WTC11 (cell line): ENCODE measurements at regions not wholly inside any gene's neighbourhood (a gene's known extent, or its start where the extent isn't known, plus 50 kb on each side); places are given as distances from the start of the nearest gene placed in this dataset.

Source experiments
- ATAC-seq: fragments of 200-7000 bp; cut with Tn5 transposase; 2 replicates; pipeline ENCODE4 v1.10.0; 2021; ENCODE audit warnings: mild to moderate bottlenecking, moderate library complexity
- CTCF ChIA-PET: fragments of 300-600 bp; sonication (Branson Sonifier 250); formaldehyde crosslinking; loops from one replicate; lab custom pipeline; 2021; ENCODE audit warnings: antibody characterized with exemption; lab: Charles Lee
- POLR2A ChIA-PET: fragments of 350-600 bp; sonication (Branson Sonifier 250); formaldehyde crosslinking; loops from one replicate; lab custom pipeline; 2021; ENCODE audit warnings: antibody characterized with exemption; lab: Charles Lee
- DNase-seq: peaks from one replicate; pipeline ENCODE4 v3.0.0; 2021; ENCODE audit warnings: low spot score
- H3K27ac Mint-ChIP-seq: 2 replicates; pipeline ENCODE4 v1.8.0; 2021; ENCODE audit warnings: mixed read lengths
- H3K27me3 Mint-ChIP-seq: 2 replicates; pipeline ENCODE4 v1.8.0; 2021; ENCODE audit warnings: low read depth, mild to moderate bottlenecking, moderate library complexity, mixed read lengths
- H3K36me3 Mint-ChIP-seq: 2 replicates; pipeline ENCODE4 v1.8.0; 2021; ENCODE audit warnings: mixed read lengths
- H3K4me1 Mint-ChIP-seq: 2 replicates; pipeline ENCODE4 v1.8.0; 2022; ENCODE audit warnings: mixed read lengths
- H3K4me3 Mint-ChIP-seq: 2 replicates; pipeline ENCODE4 v1.8.0; 2021; ENCODE audit warnings: mild to moderate bottlenecking, moderate library complexity, mixed read lengths
- H3K9me3 Mint-ChIP-seq: 2 replicates; pipeline ENCODE4 v1.8.0; 2021; ENCODE audit warnings: mixed read lengths
- CREM ChIP-seq: sonication (generic); formaldehyde crosslinking; IDR thresholded peaks from 2 replicates; pipeline ENCODE4 v1.8.1; 2022; ENCODE audit warnings: mild to moderate bottlenecking, missing genetic modification reagents, moderate library complexity
- ELF4 ChIP-seq: sonication (generic); formaldehyde crosslinking; IDR thresholded peaks from 2 replicates; pipeline ENCODE4 v1.8.1; 2022; ENCODE audit warnings: low read depth, mild to moderate bottlenecking, moderate library complexity, missing genetic modification reagents
- ESRRA ChIP-seq: sonication (generic); formaldehyde crosslinking; IDR thresholded peaks from 2 replicates; pipeline ENCODE4 v1.8.1; 2022; ENCODE audit warnings: mild to moderate bottlenecking, missing genetic modification reagents, borderline replicate concordance
- FOXP1 ChIP-seq: sonication (generic); formaldehyde crosslinking; IDR thresholded peaks from 2 replicates; pipeline ENCODE4 v1.8.0; 2022; ENCODE audit warnings: missing genetic modification reagents, mild to moderate bottlenecking, moderate library complexity, borderline replicate concordance
- HMGA2 ChIP-seq: fragments of 250-450 bp; sonication (Bioruptor Pico); IDR thresholded peaks from 2 replicates; pipeline ENCODE4 v1.4.0; 2021; ENCODE audit warnings: mild to moderate bottlenecking, moderate library complexity
- MYBL2 ChIP-seq: sonication (generic); formaldehyde crosslinking; IDR thresholded peaks from 2 replicates; pipeline ENCODE4 v1.8.1; 2023; ENCODE audit warnings: mild to moderate bottlenecking, moderate library complexity, missing genetic modification reagents
- NR2C2 ChIP-seq: sonication (generic); formaldehyde crosslinking; IDR thresholded peaks from 2 replicates; pipeline ENCODE4 v1.8.0; 2022; ENCODE audit warnings: mild to moderate bottlenecking, missing genetic modification reagents
- PRRX2 ChIP-seq: fragments of 250-450 bp; sonication (Bioruptor Pico); IDR thresholded peaks from 2 replicates; pipeline ENCODE4 v1.8.0; 2021; ENCODE audit warnings: mild to moderate bottlenecking
- SOX15 ChIP-seq: fragments of 250-450 bp; sonication (Bioruptor Pico); IDR thresholded peaks from 2 replicates; pipeline ENCODE4 v1.9.0; 2021; ENCODE audit warnings: mild to moderate bottlenecking
- TEAD1 ChIP-seq: sonication (generic); formaldehyde crosslinking; IDR thresholded peaks from 2 replicates; pipeline ENCODE4 v1.8.0; 2022; ENCODE audit warnings: mild to moderate bottlenecking, missing genetic modification reagents
- TEAD4 ChIP-seq: sonication (generic); formaldehyde crosslinking; IDR thresholded peaks from 2 replicates; pipeline ENCODE4 v1.8.0; 2022; ENCODE audit warnings: mild to moderate bottlenecking, missing genetic modification reagents
- ZBTB21 ChIP-seq: sonication (generic); formaldehyde crosslinking; IDR thresholded peaks from 2 replicates; pipeline ENCODE4 v1.8.1; 2023; ENCODE audit warnings: mild to moderate bottlenecking, missing genetic modification reagents, borderline replicate concordance
- ZNF317 ChIP-seq: sonication (generic); formaldehyde crosslinking; IDR thresholded peaks from 2 replicates; pipeline ENCODE4 v1.8.1; 2023; ENCODE audit warnings: low read depth, mild to moderate bottlenecking, moderate library complexity, missing genetic modification reagents, borderline replicate concordance
- TF ChIP-seq, protein P1 (sequence below): sonication (generic); formaldehyde crosslinking; IDR thresholded peaks from 2 replicates; pipeline ENCODE4 v1.8.1; 2022; ENCODE audit warnings: low read depth, mild to moderate bottlenecking, moderate library complexity, missing genetic modification reagents, borderline replicate concordance
- TF ChIP-seq, protein P2 (sequence below): sonication (generic); formaldehyde crosslinking; IDR thresholded peaks from 2 replicates; pipeline ENCODE4 v1.8.0; 2022; ENCODE audit warnings: missing genetic modification reagents
- TF ChIP-seq, protein P3 (sequence below): sonication (generic); formaldehyde crosslinking; IDR thresholded peaks from 2 replicates; pipeline ENCODE4 v1.8.0; 2023; ENCODE audit warnings: mild to moderate bottlenecking, missing genetic modification reagents
- TF ChIP-seq, protein P4 (sequence below): sonication (generic); formaldehyde crosslinking; IDR thresholded peaks from 2 replicates; pipeline ENCODE4 v1.8.1; 2022; ENCODE audit warnings: missing genetic modification reagents, borderline replicate concordance
- TF ChIP-seq, protein P5 (sequence below): sonication (generic); formaldehyde crosslinking; IDR thresholded peaks from 2 replicates; pipeline ENCODE4 v1.8.1; 2023; ENCODE audit warnings: mild to moderate bottlenecking, missing genetic modification reagents, moderate library complexity
- TF ChIP-seq, protein P6 (sequence below): sonication (generic); formaldehyde crosslinking; IDR thresholded peaks from 2 replicates; pipeline ENCODE4 v1.8.0; 2023; ENCODE audit warnings: missing genetic modification reagents, mild to moderate bottlenecking, borderline replicate concordance

DNA sequence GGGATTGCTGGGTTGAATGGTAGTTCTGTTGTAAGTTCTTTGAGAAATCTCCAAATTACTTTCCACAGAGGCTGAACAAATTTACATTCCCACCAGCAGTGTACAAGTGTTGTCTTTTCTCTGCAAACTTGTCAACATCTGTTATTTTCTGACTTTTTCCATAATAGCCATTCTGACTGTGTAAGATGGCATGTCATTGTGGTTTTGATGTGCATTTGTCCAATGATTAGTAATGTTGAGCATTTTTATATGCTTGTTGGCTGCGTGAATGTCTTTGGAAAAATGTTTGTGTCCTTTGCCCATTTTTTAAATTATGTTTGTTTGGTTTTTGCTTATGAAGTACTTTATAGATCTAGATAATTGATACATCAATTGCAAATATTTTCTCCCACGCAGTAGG lies 1025.0 kb downstream of the JRKL start (continued):
- TF ChIP-seq, protein P1, sequence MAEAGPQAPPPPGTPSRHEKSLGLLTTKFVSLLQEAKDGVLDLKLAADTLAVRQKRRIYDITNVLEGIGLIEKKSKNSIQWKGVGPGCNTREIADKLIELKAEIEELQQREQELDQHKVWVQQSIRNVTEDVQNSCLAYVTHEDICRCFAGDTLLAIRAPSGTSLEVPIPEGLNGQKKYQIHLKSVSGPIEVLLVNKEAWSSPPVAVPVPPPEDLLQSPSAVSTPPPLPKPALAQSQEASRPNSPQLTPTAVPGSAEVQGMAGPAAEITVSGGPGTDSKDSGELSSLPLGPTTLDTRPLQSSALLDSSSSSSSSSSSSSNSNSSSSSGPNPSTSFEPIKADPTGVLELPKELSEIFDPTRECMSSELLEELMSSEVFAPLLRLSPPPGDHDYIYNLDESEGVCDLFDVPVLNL = no peak
- TF ChIP-seq, protein P2, sequence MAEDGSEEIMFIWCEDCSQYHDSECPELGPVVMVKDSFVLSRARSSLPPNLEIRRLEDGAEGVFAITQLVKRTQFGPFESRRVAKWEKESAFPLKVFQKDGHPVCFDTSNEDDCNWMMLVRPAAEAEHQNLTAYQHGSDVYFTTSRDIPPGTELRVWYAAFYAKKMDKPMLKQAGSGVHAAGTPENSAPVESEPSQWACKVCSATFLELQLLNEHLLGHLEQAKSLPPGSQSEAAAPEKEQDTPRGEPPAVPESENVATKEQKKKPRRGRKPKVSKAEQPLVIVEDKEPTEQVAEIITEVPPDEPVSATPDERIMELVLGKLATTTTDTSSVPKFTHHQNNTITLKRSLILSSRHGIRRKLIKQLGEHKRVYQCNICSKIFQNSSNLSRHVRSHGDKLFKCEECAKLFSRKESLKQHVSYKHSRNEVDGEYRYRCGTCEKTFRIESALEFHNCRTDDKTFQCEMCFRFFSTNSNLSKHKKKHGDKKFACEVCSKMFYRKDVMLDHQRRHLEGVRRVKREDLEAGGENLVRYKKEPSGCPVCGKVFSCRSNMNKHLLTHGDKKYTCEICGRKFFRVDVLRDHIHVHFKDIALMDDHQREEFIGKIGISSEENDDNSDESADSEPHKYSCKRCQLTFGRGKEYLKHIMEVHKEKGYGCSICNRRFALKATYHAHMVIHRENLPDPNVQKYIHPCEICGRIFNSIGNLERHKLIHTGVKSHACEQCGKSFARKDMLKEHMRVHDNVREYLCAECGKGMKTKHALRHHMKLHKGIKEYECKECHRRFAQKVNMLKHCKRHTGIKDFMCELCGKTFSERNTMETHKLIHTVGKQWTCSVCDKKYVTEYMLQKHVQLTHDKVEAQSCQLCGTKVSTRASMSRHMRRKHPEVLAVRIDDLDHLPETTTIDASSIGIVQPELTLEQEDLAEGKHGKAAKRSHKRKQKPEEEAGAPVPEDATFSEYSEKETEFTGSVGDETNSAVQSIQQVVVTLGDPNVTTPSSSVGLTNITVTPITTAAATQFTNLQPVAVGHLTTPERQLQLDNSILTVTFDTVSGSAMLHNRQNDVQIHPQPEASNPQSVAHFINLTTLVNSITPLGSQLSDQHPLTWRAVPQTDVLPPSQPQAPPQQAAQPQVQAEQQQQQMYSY (CRISPR knock-in tag) = no peak
- TF ChIP-seq TEAD1 (CRISPR knock-in tag) (no peak), FOXP1 (CRISPR knock-in tag) (no peak), CREM (CRISPR knock-in tag) (no peak), TEAD4 (no peak)
- TF ChIP-seq, protein P3, sequence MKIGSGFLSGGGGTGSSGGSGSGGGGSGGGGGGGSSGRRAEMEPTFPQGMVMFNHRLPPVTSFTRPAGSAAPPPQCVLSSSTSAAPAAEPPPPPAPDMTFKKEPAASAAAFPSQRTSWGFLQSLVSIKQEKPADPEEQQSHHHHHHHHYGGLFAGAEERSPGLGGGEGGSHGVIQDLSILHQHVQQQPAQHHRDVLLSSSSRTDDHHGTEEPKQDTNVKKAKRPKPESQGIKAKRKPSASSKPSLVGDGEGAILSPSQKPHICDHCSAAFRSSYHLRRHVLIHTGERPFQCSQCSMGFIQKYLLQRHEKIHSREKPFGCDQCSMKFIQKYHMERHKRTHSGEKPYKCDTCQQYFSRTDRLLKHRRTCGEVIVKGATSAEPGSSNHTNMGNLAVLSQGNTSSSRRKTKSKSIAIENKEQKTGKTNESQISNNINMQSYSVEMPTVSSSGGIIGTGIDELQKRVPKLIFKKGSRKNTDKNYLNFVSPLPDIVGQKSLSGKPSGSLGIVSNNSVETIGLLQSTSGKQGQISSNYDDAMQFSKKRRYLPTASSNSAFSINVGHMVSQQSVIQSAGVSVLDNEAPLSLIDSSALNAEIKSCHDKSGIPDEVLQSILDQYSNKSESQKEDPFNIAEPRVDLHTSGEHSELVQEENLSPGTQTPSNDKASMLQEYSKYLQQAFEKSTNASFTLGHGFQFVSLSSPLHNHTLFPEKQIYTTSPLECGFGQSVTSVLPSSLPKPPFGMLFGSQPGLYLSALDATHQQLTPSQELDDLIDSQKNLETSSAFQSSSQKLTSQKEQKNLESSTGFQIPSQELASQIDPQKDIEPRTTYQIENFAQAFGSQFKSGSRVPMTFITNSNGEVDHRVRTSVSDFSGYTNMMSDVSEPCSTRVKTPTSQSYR (CRISPR knock-in tag) = no peak
- TF ChIP-seq, protein P4, sequence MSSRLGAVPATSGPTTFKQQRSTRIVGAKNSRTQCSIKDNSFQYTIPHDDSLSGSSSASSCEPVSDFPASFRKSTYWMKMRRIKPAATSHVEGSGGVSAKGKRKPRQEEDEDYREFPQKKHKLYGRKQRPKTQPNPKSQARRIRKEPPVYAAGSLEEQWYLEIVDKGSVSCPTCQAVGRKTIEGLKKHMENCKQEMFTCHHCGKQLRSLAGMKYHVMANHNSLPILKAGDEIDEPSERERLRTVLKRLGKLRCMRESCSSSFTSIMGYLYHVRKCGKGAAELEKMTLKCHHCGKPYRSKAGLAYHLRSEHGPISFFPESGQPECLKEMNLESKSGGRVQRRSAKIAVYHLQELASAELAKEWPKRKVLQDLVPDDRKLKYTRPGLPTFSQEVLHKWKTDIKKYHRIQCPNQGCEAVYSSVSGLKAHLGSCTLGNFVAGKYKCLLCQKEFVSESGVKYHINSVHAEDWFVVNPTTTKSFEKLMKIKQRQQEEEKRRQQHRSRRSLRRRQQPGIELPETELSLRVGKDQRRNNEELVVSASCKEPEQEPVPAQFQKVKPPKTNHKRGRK (CRISPR knock-in tag) = no peak

DNA sequence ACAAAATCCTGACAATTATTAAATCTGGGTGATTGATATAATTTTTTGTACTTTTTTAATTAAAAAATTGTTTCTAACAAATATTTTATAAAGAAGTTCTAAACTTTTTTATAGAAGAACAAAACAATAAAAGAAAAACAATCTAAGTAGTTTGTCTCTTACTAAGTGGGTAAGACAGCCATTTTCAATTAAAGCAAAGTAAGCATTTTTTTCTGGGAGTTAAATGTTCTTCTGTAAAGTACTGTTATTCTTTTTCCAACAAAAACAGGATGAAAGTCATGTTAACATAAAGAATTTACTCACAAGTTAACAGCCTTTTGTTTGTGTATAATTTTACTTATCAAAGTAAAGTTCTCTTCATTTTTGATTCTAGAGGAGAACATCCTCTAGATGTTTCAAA lies 1029.9 kb downstream of the JRKL start:
- H3K4me3 Mint-ChIP-seq = no peak overlapping the region
- DNase-seq = no peak
- H3K36me3 Mint-ChIP-seq = no peaks in the 10 kb centered on the region
- no peaks in the 10 kb centered on the region for H3K9me3 Mint-ChIP-seq
- no peaks in the 10 kb centered on the region for H3K4me1 Mint-ChIP-seq
- POLR2A ChIA-PET = no interaction called here
- no peak for ATAC-seq
- CTCF ChIA-PET = no interaction called here
- H3K27me3 Mint-ChIP-seq = no peaks in the 10 kb centered on the region
- no peak overlapping the region for H3K27ac Mint-ChIP-seq
- TF ChIP-seq ZNF317 (CRISPR knock-in tag) (no peak), SOX15 (no peak), PRRX2 (CRISPR knock-in tag) (no peak), HMGA2 (CRISPR knock-in tag) (no peak), NR2C2 (no peak), ELF4 (CRISPR knock-in tag) (no peak), MYBL2 (CRISPR knock-in tag) (no peak), ESRRA (no peak), ZBTB21 (no peak)
- TF ChIP-seq, protein P5, sequence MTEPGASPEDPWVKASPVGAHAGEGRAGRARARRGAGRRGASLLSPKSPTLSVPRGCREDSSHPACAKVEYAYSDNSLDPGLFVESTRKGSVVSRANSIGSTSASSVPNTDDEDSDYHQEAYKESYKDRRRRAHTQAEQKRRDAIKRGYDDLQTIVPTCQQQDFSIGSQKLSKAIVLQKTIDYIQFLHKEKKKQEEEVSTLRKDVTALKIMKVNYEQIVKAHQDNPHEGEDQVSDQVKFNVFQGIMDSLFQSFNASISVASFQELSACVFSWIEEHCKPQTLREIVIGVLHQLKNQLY = no peak
- TF ChIP-seq, protein P6, sequence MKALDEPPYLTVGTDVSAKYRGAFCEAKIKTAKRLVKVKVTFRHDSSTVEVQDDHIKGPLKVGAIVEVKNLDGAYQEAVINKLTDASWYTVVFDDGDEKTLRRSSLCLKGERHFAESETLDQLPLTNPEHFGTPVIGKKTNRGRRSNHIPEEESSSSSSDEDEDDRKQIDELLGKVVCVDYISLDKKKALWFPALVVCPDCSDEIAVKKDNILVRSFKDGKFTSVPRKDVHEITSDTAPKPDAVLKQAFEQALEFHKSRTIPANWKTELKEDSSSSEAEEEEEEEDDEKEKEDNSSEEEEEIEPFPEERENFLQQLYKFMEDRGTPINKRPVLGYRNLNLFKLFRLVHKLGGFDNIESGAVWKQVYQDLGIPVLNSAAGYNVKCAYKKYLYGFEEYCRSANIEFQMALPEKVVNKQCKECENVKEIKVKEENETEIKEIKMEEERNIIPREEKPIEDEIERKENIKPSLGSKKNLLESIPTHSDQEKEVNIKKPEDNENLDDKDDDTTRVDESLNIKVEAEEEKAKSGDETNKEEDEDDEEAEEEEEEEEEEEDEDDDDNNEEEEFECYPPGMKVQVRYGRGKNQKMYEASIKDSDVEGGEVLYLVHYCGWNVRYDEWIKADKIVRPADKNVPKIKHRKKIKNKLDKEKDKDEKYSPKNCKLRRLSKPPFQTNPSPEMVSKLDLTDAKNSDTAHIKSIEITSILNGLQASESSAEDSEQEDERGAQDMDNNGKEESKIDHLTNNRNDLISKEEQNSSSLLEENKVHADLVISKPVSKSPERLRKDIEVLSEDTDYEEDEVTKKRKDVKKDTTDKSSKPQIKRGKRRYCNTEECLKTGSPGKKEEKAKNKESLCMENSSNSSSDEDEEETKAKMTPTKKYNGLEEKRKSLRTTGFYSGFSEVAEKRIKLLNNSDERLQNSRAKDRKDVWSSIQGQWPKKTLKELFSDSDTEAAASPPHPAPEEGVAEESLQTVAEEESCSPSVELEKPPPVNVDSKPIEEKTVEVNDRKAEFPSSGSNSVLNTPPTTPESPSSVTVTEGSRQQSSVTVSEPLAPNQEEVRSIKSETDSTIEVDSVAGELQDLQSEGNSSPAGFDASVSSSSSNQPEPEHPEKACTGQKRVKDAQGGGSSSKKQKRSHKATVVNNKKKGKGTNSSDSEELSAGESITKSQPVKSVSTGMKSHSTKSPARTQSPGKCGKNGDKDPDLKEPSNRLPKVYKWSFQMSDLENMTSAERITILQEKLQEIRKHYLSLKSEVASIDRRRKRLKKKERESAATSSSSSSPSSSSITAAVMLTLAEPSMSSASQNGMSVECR = no peak
